Endothelial cell of umbilical vein (primary cell): ENCODE measurements at regions not wholly inside any gene's neighbourhood (a gene's known extent, or its start where the extent isn't known, plus 50 kb on each side); places are given as distances from the start of the nearest gene placed in this dataset.

Source experiments
- BruUV-seq: library from RNA; stranded (reverse); fragments of 400-500 nt; replicated peaks from 2 replicates; lab custom pipeline; 2021; lab: Mats Ljungman, UMichigan
- CTCF ChIA-PET: fragments of 300-600, 350-600 bp; sonication (Branson Sonifier 250); formaldehyde crosslinking; loops from one replicate; lab custom pipeline; 2021; ENCODE audit warnings: antibody characterized with exemption, inconsistent platforms; lab: Charles Lee
- POLR2A ChIA-PET: fragments of 300-600, 350-600 bp; sonication (Branson Sonifier 250); formaldehyde crosslinking; loops from one replicate; lab custom pipeline; 2021; ENCODE audit warnings: antibody characterized with exemption, inconsistent platforms; lab: Charles Lee
- DNase-seq: peaks from one replicate; pipeline ENCODE4 v3.0.0-alpha.2; 2011; ENCODE audit warnings: low read depth, low spot score
- FAIRE-seq: peaks from 2 replicates; lab custom pipeline; 2011; peaks lifted over from hg19 to GRCh38; lab: Jason Lieb, UNC
- H2AFZ ChIP-seq: 2 replicates; pipeline ENCODE4 v1.6.0; 2012; ENCODE audit warnings: low read depth, low read length, control low read depth, inconsistent platforms
- H3K27ac ChIP-seq: 2 replicates; pipeline ENCODE4 v1.5.1; 2011; ENCODE audit warnings: low read depth, mild to moderate bottlenecking, control low read depth, low read length, moderate library complexity; ENCODE audit not compliant: insufficient read depth
- H3K27me3 ChIP-seq, 2 experiments: 2 replicates each; pipeline versions ENCODE4 v1.6.0 to v1.6.1; 2011; ENCODE audit warnings: low read length in 2 of 2, mixed read lengths in 1 of 2; ENCODE audit not compliant: control insufficient read depth in 2 of 2, insufficient read depth in 2 of 2
- H3K36me3 ChIP-seq, 2 experiments: 2 replicates in 1 of 2; 3 replicates in 1 of 2; pipeline ENCODE4 v1.5.1; 2011; ENCODE audit warnings: low read length in 2 of 2, mild to moderate bottlenecking in 1 of 2, moderate library complexity in 1 of 2; ENCODE audit not compliant: control insufficient read depth in 2 of 2, insufficient read depth in 2 of 2; ENCODE audit errors: extremely low read depth in 1 of 2
- H3K4me1 ChIP-seq: 3 replicates; pipeline ENCODE4 v1.5.1; 2011; ENCODE audit warnings: mild to moderate bottlenecking, low read length; ENCODE audit not compliant: control insufficient read depth, insufficient read depth; ENCODE audit errors: extremely low read depth
- H3K4me2 ChIP-seq: 2 replicates; pipeline ENCODE4 v1.6.1; 2011; ENCODE audit warnings: low read length, control low read depth, mixed read lengths; ENCODE audit not compliant: insufficient read depth
- H3K4me3 ChIP-seq, 3 experiments: fragments of 200-600 bp in 1 of 3; sonication (generic), shearing (Covaris generic) in 1 of 3; replicated peaks in 1 of 3; 2 replicates each; pipeline ENCODE4 v1.5.1; 2011 to 2016; ENCODE audit warnings: control low read depth in 3 of 3, low read length in 3 of 3, mild to moderate bottlenecking in 2 of 3, inconsistent platforms in 1 of 3, low read depth in 1 of 3, moderate library complexity in 1 of 3; ENCODE audit not compliant: insufficient read depth in 1 of 3
- H3K79me2 ChIP-seq: 2 replicates; pipeline ENCODE4 v1.6.0; 2012; ENCODE audit warnings: low read length, inconsistent platforms; ENCODE audit not compliant: control insufficient read depth, insufficient read depth
- H3K9ac ChIP-seq: replicated peaks from 2 replicates; pipeline ENCODE3; 2011; ENCODE audit warnings: low read length, control low read depth; ENCODE audit not compliant: insufficient read depth; ENCODE audit errors: extremely low read depth
- H3K9me1 ChIP-seq: replicated peaks from 3 replicates; pipeline ENCODE4 v1.6.0; 2011; ENCODE audit warnings: mild to moderate bottlenecking, low read length; ENCODE audit not compliant: control insufficient read depth, insufficient read depth; ENCODE audit errors: extremely low read depth
- H3K9me3 ChIP-seq: replicated peaks from 2 replicates; pipeline ENCODE4 v1.5.1; 2012; ENCODE audit warnings: low read length, inconsistent platforms; ENCODE audit not compliant: control insufficient read depth, insufficient read depth
- H4K20me1 ChIP-seq: replicated peaks from 2 replicates; pipeline ENCODE3; 2011; ENCODE audit warnings: mild to moderate bottlenecking, low read length; ENCODE audit not compliant: control insufficient read depth, insufficient read depth; ENCODE audit errors: extremely low read depth
- CTCF ChIP-seq, 2 donors: IDR thresholded peaks; 1 replicate in 1 of 2; 2 replicates in 1 of 2; pipeline ENCODE4 v1.5.1; 2011; ENCODE audit warnings: low read length in 2 of 2, mild to moderate bottlenecking in 2 of 2, moderate library complexity in 2 of 2, control low read depth in 1 of 2, inconsistent platforms in 1 of 2, low read depth in 1 of 2; ENCODE audit not compliant: insufficient read depth in 1 of 2; ENCODE audit errors: extremely low read depth in 1 of 2
- EZH2 ChIP-seq: IDR thresholded peaks from 2 replicates; pipeline ENCODE4 v1.6.1; 2012; ENCODE audit warnings: borderline replicate concordance, low read depth, mild to moderate bottlenecking, moderate library complexity, low read length, inconsistent platforms; ENCODE audit not compliant: severe bottlenecking
- FOS ChIP-seq: IDR thresholded peaks from 2 replicates; pipeline ENCODE4 v1.6.1; 2011; ENCODE audit warnings: mild to moderate bottlenecking, low read length, moderate library complexity, borderline replicate concordance; ENCODE audit not compliant: insufficient read depth
- GATA2 ChIP-seq: IDR thresholded peaks from 2 replicates; pipeline ENCODE4 v1.7.0; 2011; ENCODE audit warnings: low read depth, mild to moderate bottlenecking, moderate library complexity, mixed read lengths, low read length; ENCODE audit not compliant: insufficient read length, insufficient read depth
- JUN ChIP-seq: IDR thresholded peaks from 2 replicates; pipeline ENCODE4 v1.6.1; 2011; ENCODE audit warnings: borderline replicate concordance, low read depth; ENCODE audit not compliant: insufficient read length, insufficient read depth
- MYC ChIP-seq: IDR thresholded peaks from one replicate; pipeline ENCODE4 v1.6.1; 2011; ENCODE audit warnings: mild to moderate bottlenecking, low read depth, low read length
- POLR2A ChIP-seq: IDR thresholded peaks from 2 replicates; pipeline ENCODE4 v1.6.1; 2012; ENCODE audit warnings: low read depth, mild to moderate bottlenecking, control low read depth, low read length
- POLR2AphosphoS5 ChIP-seq: IDR thresholded peaks from 2 replicates; pipeline ENCODE4 v1.6.1; 2012; ENCODE audit warnings: low read depth, mild to moderate bottlenecking, control low read depth, low read length, moderate library complexity; ENCODE audit not compliant: insufficient read depth
- dilution Hi-C: fragments of 300-500 bp; cut with MboI; formaldehyde crosslinking; loops from one replicate; pipeline ENCODE4 v1.15.0; 2019; ENCODE audit warnings: low sequenced_read_pairs; ENCODE audit not compliant: extremely low pct_ligation_motif_present
- intact Hi-C: fragments of 100-400 bp; cut with micrococcal nuclease; formaldehyde crosslinking; loops from one replicate; pipeline ENCODE4 v1.10.0; 2022
- TF ChIP-seq, protein P1 (sequence below): IDR thresholded peaks from 2 replicates; pipeline ENCODE4 v1.6.1; 2011; ENCODE audit not compliant: insufficient read depth, insufficient read length

- ChIA-PET CTCF (no interaction called here), POLR2A (no interaction called here)
- DNase-seq (no peak), FAIRE-seq (no peak)
- Histone ChIP-seq H3K9me3 (no peaks in the 10 kb centered on the region), H3K79me2 (no peaks in the 10 kb centered on the region), H3K9me1 (no peaks in the 10 kb centered on the region), H3K27me3 (no peaks in the 10 kb centered on the region), H4K20me1 (no peaks in the 10 kb centered on the region), H3K9ac (no peak overlapping the region), H3K4me3 (no peak overlapping the region), H3K4me2 (no peak overlapping the region), H2AFZ (no peak overlapping the region), H3K36me3 (no peaks in the 10 kb centered on the region), H3K4me1 (no peaks in the 10 kb centered on the region), H3K27ac (no peak overlapping the region)
- no peak for TF ChIP-seq POLR2A
- TF ChIP-seq FOS, result no peak
- TF ChIP-seq POLR2AphosphoS5, result no peak
- no peak for TF ChIP-seq CTCF (IDR thresholded peaks at IDR 0.05; ENCODE audit: extremely low read depth in 1 of 2, insufficient read depth in 1 of 2, low read depth in 1 of 2, low read length in 2 of 2)
- no peak for TF ChIP-seq EZH2
- no peak for TF ChIP-seq MYC
- intact Hi-C loops, result no loop called here
- BruUV-seq, result no TSS peak
- dilution Hi-C loops, result no loop called here
Measured at GRCh38 chr1:213874789-213875188, 113.0 kb upstream of the PROX1 start.

- Histone ChIP-seq H3K9ac (no peak overlapping the region), H3K4me2 (no peak overlapping the region), H3K36me3 (no peaks in the 10 kb centered on the region), H3K27me3 (no peaks in the 10 kb centered on the region), H3K27ac (no peak overlapping the region), H2AFZ (no peak overlapping the region), H3K9me1 (no peaks in the 10 kb centered on the region), H3K9me3 (no peaks in the 10 kb centered on the region), H4K20me1 (no peaks in the 10 kb centered on the region), H3K79me2 (no peaks in the 10 kb centered on the region), H3K4me3 (no peak overlapping the region), H3K4me1 (no peaks in the 10 kb centered on the region)
- no peak for DNase-seq
- intact Hi-C loops (no loop called here), dilution Hi-C loops (no loop called here)
- ChIA-PET CTCF (no interaction called here), POLR2A (no interaction called here)
- no peak for FAIRE-seq
- no TSS peak for BruUV-seq
- TF ChIP-seq EZH2 (no peak), CTCF (IDR thresholded peaks at IDR 0.05; ENCODE audit: extremely low read depth in 1 of 2, insufficient read depth in 1 of 2, low read depth in 1 of 2, low read length in 2 of 2) (no peak), GATA2 (no peak), JUN (no peak), FOS (no peak), POLR2AphosphoS5 (no peak), POLR2A (no peak), MYC (no peak)
- TF ChIP-seq, protein P1, sequence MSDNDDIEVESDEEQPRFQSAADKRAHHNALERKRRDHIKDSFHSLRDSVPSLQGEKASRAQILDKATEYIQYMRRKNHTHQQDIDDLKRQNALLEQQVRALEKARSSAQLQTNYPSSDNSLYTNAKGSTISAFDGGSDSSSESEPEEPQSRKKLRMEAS, result no peak
Measured at GRCh38 chr1:213876531-213876930, 111.2 kb upstream of the PROX1 start.
